ENCODE measurements at regions not wholly inside any gene's neighbourhood (a gene's known extent, or its start where the extent isn't known, plus 50 kb on each side); places are given as distances from the start of the nearest gene placed in this dataset.
"Not testable (repeated sequence)": the region's sequence is repeated elsewhere in the genome, so short reads cannot be mapped to it uniquely, and the experiment has no call there.

DNA sequence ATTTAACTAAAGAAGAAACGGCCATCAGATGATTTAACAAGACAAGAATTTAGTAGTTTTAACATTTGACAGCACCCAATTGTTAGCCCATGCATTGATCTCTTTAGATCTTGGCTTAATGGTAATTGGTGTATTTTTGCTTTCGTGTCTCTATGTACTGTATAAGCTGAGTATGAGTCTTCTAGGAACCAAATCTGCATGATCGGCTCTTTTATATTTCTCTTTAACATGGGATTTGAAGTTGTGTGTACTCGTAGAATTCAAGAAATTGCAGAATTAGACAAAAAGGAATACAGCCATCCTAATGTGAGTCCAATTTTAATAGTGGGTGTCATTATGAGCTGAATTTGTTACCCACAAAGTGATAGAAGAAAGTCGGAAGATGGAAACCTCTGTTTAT lies 438.9 kb upstream of the WWC1 start:
- no peak for DNase-seq

DNA sequence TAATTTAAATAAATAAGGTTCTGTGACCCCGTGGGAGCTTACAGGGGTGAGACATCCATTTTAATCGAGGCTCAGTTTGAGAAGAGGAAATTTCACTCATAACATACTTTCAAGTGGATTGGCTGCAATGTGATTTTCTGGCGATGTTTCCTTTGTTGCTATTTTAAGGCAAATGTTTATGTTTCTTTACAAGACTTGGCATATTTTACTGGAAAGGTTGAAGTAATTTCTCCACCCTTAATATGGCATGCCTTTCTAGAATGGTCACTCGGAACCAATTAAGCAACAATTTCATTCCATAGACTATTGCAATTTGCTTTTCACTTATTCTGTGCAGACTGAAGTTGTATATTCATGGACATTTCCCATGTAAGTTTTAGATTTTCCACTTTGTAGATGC lies 438.0 kb upstream of the WWC1 start:
- DNase-seq = peak; percentile 37

DNA sequence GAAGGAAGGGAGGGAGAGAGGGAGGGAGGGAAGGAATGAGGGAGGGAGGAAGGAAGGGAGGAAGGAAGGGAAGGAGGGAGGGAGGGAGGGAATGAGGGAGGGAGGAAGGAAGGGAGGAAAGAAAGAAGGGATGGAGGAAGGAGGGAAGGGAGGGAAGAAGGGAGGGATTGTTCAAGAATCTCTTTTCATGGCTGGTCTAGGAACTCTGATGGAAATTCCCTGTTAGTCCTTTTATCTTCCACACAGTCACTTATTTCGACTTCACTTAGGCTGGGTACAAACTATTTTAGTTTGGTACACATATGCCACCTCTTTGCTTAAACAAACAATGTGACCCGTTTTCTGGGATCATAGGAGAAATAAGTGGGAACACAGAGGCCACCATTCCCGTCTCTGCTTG lies 435.6 kb upstream of the WWC1 start:
- no peak for DNase-seq

DNA sequence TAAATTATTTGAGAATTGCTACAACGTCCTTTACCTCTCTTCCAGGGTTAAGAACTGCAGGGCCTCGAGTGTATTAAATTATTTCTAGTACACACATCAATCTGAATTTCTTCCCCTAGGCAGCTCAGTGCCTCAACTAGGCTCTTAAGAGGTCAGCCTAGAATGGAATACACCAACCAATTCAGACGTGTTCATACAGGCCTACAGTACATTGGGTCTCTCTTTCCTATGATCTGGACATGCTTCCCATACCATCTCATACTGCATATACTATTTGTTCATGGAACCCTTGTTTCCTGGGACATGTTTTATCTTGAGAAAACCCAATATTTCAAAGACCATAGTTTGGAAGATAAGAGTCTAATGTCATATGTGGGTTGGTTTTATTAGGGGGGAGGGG lies 434.1 kb upstream of the WWC1 start:
- DNase-seq = no peak

DNA sequence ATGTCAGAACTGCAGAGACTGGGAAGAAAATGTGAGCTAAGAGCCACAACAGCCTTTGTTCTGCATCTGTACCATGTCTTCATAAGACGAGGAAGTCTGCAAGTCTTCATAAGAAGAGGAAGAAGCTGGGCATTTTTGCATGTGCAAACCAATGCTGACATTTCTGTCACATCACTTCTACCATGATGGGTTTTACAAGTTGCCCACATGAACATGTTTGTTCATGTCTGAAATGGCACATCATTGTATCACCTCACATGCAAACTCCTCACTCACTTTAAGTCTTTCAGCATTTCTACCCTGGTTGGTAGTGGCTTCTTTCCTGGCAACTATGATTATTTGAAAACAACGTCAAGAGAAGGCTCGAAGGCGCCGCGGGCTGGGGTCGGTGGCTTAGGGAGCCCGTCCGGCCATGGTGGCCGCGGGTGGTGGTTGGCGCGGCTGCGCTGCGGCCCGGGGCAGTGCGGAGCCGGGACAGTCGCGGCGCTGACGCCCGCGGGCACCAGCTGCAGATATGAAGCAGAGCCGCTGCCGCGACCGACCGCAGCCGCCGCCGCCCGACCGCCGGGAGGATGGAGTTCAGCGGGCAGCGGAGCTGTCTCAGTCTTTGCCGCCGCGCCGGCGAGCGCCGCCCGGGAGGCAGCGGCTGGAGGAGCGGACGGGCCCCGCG lies 433.1 kb upstream of the WWC1 start:
- not testable (repeated sequence) for DNase-seq

DNA sequence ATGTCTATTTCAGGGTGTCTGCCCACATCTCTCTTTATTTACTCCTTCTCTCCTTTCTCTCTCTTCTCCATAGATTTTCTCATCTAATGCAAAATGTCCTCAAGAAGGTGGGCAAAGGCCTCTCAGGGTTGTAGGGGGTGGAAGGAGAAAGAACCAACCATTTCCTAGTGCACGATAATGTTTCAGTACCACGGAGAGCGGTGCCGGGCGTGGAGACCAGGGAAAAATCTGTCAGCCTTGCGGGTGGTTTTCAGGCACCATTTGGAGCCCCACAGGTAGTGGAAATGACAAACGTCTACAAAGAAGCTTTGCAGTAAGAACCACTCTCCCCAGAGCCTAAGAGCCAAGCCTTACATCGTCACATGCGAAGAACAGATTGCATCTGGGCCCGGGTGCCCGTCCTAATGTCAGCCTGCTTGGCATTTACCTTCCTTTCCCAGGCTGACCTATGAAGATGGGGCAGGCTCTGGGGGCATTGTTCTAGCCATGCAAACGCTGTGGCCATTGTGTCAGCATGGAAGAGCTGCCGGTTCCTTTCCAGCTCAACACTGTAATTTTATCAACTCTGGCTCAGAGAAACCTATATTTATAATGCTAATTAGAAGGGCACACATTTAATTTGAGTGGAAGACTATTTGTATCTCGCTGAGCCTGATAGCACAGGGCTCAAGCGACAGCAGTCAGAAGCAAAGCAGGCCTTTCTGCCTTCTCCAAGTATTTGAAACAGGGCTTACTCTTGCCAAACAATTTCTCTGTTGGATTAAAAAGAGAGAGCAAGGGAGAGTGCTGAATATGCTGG lies 430.1 kb upstream of the WWC1 start:
- DNase-seq = no peak

DNA sequence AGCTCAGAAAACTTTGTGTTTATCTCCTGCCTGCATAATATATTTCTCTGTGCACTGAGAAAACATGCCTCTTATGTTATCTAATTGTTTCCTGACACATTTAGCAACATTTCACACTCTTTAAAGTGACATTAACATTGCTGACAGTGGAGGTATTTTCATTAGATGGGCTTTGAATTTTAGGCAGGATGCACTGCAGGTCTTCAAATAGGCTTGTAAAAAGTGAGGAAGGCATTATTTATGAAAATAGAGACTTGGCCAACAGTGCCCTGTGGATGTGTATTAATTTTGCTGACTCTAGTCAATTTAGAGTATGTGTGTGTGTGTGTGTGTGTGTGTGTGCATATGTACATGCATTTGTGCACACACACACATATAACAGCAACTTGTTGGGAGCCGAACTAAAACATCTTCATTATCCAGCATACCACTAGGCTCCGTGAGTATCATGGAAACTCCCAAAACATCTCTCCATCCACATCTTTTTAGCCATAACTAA lies 429.5 kb upstream of the WWC1 start:
- DNase-seq = no peak

DNA sequence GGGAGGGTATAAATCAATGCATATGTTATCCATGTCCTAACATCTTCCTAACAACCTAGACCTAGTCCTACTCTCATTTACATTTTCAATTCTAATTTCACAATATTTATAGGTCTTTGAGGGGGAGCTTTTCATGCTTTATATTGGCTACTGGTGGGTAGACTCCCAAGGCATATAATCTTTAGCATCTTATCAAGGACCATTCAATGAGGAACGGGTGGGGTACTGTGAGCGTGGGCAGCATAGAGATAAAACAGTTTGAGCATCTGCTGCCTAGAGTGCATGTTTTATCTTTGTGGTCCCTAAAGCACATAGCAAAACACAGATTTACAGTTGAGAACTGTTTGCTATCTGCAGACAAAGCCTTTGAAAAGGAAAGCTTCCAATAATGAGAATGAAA lies 427.6 kb upstream of the WWC1 start:
- no peak for DNase-seq

DNA sequence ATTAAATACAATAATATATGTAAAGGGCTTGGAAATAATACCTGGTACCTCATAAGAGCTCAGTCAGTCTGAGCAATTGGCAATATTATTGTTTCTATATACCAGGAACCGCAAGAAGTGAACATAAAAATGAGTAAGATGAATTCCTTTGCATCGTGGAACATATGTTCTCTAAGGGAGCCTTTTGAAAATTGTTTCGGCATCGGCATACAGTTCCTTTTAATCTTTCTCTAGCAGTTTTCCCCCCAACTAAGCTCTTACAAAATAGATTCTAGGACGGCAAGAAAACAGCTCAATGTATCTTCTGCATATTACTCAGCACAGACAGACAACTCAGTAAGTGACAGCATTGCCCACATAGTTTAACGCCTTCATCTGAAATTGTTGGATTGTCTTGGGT lies 426.6 kb upstream of the WWC1 start:
- no peak for DNase-seq

DNA sequence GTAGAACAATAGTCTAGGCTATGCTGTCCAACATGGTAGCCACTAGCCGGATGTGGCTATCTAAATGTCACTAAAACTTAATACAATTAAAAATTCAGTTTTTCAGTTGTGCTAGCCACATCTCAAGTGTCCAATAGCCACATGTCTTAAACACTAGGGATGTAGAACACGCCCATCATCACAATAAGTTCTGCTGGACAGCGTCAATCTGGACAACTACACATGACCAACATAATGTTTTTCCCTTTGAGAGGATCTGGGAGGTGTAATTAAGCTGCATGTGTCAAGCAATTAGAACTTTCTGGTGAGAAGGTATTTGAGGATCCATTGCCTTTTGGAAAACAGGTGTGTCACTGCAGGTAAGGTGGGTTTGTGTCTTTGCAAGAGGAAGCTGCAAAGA lies 424.6 kb upstream of the WWC1 start:
- no peak for DNase-seq

DNA sequence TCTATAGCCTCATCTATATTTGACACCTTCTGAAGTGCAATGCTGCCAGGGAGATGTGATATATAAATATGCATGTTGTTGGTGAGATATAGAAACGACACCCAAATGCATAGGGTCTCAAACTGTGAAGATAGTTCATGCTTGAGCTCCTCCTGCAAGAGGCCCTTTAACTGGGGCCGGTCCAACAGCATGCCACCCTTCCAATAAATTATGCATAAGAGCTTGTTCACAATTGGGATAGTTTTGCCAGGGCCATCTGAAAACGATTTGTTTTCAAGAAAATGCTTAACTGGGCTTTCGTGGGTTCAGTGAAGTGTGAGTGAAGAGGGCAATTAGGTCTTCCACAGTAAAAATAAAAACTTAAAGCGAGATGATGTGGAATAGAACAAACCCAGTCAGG lies 424.2 kb upstream of the WWC1 start:
- no peak for DNase-seq

DNA sequence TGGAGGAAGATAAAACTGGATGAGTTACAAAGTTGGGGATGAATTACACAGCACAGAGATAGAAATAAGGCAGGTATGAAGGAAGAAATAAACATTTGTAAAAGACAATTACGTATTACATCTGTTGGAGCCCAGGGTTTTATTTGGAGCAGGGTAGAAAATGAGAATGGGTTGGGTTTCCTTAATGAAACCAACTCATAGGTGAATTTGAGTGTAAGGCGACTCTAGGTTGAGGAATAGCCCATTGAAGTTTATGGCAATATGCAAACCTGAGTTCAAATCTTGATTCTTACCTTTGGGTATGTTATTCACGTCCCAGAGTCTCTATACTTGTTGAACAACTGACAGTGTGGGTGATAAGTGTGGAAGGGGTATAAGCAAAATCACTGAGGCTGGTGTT lies 422.3 kb upstream of the WWC1 start:
- DNase-seq = no peak

DNA sequence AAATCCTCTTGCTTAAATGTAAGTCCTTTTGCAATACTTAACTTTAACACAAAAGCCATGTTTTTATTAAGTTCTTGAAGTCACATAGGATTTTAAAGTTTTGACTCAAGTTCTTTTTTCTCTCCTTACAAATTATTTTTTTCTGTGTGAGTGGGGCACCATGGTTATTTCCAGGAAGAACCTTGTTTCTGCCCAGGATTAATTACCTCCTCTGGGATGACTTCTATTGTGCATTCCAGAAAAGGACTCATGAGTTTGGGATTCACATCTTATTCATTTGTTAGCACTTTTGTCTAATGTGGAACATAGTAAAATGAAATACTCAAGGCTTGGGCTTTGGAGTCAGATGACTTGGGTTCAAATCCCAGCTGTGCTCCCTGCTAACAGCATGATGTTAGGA lies 421.4 kb upstream of the WWC1 start:
- DNase-seq = no peak

DNA sequence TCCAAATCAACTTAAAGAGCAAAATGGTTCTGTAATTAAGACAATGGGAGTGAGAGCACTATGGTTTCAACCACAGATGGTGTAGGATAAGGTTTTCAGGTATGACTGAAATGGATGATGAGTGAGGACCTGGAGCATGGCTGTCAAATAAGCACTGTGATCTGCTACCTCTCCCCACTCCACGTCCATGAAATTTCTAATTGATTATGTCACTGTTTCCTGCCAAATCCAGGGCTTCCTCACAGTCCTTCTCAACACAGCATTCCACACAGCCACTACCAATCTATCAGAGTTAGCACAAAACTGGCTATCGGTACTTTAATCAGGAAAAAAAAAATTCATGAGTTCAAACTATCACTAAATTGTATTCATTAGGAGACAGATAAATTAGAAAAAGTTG lies 420.4 kb upstream of the WWC1 start:
- DNase-seq = no peak

DNA sequence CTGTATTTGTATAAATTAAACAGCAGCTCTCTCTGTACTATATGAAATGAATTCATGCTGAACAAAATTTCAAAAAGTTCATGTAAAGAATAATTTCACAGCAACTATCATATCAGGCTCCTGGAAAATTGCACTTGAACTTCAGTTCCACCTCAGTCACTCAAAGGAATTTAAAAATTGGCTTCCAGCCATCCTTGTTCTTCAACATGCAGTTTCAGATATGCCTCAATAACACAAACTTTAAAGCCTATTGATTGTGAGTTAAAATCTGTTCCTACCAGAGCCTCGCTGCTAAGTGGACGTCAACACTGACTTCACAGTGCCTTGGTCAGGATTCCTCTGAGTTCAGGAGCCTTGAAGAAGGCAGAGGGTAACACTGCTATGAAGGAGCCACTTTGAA lies 418.7 kb upstream of the WWC1 start:
- DNase-seq = no peak

DNA sequence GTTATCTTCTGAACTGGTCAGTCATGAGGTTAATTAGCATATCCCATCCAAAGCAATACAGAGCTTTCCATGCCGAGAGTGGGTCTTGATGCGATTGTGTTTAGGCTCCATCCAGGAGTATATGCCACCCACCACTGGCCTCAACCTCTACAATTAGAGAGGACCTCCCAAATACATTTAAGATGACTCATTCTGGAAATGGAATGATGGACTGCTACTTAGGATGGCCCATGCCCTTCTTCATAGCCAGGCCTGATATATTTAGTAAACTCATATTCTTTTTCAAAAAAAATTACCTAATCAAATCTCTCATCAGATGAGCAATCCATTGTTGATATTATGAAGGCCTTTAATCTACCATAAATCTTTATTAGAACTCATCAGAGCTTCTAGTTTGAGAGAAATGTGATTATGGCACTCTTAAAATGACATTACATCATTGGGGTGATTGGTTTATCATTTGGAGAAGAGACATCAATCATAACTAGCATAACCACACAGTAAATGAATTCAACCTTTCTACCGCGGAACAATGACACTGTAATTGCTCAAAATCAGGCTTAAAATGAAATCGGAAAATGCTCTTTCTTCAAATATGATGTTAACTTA lies 414.2 kb upstream of the WWC1 start:
- DNase-seq = no peak

DNA sequence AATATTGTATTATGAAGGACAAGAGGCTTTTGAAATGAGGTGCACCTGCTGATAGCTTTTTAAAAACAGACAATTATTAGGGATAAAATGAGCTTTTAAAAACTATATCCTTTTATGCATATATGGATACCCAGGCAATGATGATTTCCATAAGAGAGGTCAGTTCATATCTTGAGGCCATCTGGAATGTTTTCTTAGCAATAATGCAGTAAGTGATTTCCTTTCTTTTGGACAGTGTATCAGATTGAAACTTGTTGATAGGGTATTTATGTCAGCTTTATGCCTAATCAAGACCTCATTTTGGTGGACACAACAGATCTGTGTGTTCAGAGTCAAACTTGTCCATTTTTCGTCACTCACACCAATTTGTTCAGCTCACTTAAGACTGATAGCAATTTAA lies 413.5 kb upstream of the WWC1 start:
- no peak for DNase-seq

DNA sequence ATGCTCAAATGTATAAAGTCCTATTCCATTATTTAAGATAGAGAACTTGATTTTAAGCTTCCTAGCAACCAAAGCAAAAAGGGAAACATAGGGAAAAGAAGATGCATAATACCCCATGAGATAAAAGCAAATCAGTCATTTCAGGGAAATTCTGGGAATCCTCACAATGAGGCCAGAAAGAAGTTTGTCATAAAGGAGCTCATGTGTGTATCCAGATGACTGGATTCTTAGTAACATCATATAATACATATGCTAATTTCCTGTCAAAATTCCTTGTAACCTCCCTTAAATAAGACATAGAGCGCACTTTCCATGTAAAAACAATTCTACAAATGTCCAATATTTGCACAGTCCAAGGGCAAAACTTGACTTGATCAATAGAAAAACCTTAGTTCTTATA lies 411.0 kb upstream of the WWC1 start:
- no peak for DNase-seq

DNA sequence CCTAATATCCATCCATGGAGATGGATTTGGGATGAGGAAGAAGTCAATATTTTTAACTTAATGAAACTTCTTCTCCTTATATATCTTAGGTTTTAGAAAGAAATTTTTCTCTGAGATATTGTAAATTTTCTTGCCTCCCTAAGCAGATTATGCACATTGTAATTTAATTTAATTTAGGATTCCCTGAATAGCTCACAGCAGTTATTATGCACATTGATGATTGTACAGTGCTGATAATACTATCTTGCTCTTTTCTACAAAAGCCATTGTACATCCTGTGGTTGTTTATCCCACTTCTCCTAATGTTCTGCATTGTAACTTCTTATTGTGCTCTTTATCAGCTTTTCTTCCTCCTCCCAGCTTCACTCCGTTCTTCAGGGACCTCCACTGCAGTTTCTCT lies 410.4 kb upstream of the WWC1 start:
- DNase-seq = no peak

DNA sequence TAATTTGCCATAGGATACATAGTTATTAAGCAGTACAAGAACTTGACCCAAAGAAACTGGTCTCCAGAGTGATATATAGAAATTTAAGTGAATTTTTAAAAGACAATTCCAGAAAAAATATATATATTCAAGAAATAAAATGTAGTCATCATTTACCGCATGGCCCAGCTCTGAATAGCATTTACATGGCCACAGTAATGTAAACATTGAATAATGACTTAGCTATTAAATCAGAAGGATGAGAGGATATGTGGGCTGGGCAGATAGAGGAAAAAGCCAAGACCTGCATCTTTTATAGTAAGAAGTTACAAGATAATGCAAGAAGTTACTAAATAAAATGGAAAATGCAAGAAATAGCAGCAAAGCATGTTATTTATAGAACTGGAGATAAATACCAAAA lies 405.2 kb upstream of the WWC1 start:
- DNase-seq = no peak

DNA sequence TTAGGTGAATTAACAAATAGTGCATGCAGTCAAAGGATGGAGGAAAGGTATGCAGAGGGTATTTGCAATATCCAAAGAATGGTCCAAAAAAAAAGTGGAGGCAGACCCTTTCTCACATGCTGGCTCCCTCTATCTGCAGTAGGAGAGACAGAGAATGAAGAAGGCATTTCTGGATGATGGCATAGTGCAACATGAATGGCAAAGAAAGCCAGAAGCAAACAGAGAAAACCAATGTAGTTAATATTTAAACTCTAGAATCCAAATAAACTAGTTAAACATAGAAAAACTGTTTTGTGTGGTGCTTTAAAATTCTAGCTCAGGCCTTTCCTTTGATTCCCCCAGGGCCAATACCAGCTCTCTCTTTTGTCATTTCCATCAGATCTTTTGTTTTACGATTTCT lies 403.1 kb upstream of the WWC1 start:
- no peak for DNase-seq

DNA sequence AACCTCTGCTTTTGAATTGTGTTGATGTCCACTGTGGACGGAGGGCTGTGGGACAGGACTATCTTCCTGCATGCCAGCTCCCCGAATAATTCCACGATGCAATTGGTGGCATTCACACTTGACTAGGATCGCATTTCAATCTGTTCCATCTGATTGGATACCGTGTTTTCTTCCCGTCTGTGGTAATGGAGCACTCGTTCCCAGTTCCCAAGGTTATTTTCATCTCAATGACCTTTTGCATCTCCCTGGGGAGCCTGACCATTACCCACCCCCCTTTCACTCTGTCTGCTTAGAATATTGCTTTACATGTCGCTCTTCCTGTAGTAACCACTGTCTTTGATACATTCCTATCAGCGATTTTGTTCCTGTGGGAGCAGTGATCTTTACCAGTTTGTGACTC lies 402.2 kb upstream of the WWC1 start:
- DNase-seq = no peak

DNA sequence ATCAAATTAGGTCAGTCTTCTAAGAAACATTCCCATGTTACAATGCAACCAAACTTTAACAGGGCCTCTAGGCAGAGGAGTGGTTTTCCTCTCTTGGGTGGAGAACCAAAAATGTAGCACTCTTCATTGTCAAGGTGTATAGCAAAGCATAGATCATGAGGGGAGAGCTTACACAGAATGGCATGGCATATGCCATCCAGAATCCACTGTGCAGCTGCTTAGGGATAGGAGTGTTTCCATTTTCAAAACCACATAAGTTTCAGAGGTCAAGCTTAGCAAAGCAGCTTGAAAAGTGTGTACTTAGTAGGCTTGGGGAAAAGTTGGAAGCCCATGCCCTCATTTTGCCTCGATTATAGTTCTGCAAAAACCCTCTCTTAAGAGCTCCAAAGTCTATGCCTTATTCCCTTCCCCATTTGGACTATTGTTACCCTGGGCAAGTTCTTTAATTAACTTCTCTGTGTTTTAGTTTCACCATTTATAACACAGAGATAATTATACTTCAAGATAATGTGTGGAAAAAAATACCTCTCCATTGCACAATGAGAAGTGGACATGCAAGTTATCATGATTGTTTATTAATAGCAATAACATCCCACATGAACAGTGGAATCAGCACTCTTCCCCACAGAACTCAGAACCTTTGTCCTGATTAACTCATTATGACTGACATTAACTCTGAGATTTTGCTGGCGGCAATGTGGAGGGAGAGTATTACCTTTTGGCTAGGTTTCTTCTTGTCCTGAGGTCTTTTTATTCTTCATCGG lies 398.9 kb upstream of the WWC1 start:
- no peak for DNase-seq

DNA sequence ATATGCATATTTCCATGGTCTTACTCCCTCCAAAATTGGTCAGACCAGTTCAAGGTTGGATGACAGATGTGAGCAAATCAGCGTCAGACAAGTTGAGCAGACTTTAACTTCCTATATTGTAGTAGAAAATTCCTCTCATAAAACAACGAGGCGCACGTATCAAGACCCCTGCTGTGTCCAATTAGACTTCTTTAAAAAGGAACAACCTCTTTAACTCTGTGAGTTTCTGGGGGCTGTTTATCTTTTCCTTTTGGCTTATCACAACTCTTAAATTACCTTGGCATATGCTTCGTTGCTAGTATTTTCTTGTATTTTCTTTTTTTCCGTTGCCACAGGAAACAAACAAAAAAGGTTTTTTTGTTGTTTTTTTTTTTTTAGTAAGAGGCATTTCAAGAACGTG lies 398.2 kb upstream of the WWC1 start:
- DNase-seq = no peak
